Activated T-helper 17 cell treated with anti-CD3 and anti-CD28 coated beads, Interleukin-2, amount 50 U/mL, for 72 hours (primary cell): ENCODE measurements at regions not wholly inside any gene's neighbourhood (a gene's known extent, or its start where the extent isn't known, plus 50 kb on each side); places are given as distances from the start of the nearest gene placed in this dataset.

Experiments
- ATAC-seq: fragments of 150-1000 bp; cut with Tn5 transposase; replicated peaks from 2 replicates; pipeline ENCODE4 v1.10.0; 2021; ENCODE audit warnings: mild to moderate bottlenecking, moderate library complexity
- H3K27ac Mint-ChIP-seq: one replicate; pipeline ENCODE4 v1.8.0; 2022; ENCODE audit warnings: mixed read lengths
- H3K27me3 Mint-ChIP-seq: one replicate; pipeline ENCODE4 v1.8.0; 2022; ENCODE audit warnings: mixed read lengths
- H3K36me3 Mint-ChIP-seq: one replicate; pipeline ENCODE4 v1.8.0; 2022; ENCODE audit warnings: low read depth, mild to moderate bottlenecking, mixed read lengths
- H3K4me1 Mint-ChIP-seq: one replicate; pipeline ENCODE4 v1.8.0; 2022; ENCODE audit warnings: mixed read lengths
- H3K4me3 Mint-ChIP-seq: one replicate; pipeline ENCODE4 v1.8.0; 2022; ENCODE audit warnings: mild to moderate bottlenecking, mixed read lengths
- H3K9me3 Mint-ChIP-seq: one replicate; pipeline ENCODE4 v1.8.0; 2022; ENCODE audit warnings: mixed read lengths

DNA sequence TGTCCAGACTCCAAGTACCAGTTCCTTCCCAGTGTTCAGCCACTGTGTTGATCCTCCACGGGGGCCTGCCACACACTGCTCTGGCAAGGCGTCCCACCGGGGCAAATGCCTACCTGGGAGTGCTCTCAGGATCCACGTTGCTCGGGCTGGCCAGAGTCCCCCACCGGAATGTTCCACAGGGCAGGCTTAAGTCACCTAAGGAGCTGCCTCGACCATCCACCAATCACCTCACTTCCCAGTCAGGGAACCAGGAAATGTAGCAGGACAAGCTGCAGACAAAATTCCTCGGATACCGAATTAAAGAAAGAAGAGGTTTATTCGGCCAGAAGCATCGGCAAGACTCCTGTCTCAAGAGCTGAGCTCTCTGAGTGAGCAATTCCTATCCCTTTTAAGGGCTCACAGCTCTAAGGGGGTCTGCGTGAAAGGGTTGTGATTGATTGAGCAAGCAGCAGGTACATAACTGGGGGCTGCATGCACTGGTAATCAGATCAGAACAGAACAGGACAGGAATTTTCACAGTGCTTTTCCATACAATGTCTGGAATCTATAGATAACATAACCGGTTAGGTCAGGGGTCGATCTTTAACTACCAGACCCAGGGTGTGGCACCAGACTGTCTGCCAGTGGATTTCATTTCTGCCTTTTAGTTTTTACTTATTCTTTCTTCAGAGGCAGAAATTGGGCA is 56.9 kb upstream of the EDNRB start:
- Mint-ChIP-seq H3K36me3 (no peaks in the 10 kb centered on the region), H3K9me3 (no peaks in the 10 kb centered on the region), H3K4me1 (no peaks in the 10 kb centered on the region), H3K27ac (no peak overlapping the region), H3K4me3 (no peak overlapping the region), H3K27me3 (no peaks in the 10 kb centered on the region)
- no peak for ATAC-seq

DNA sequence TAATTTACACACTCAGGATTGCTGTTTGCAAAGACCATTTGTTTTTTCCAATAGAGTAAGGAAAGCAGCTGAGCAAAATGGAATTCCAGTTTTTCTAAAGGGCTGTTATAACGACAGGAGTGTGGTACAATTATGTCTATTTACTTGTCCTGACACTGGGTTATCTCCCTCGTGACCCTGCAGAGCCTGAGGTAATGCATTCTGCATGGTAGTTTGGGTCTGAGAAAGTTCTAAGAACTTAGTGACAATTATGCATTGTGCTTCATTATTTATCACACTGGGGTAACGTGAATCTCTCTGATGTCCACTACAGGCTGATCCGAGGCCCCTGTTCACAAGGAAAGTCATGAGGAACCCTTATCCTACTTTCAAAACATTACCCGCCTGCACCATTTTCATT is 50.7 kb upstream of the EDNRB start:
- Mint-ChIP-seq H3K4me3 (no peak overlapping the region), H3K4me1 (no peaks in the 10 kb centered on the region), H3K27me3 (no peaks in the 10 kb centered on the region), H3K9me3 (no peaks in the 10 kb centered on the region), H3K36me3 (no peaks in the 10 kb centered on the region), H3K27ac (no peak overlapping the region)
- no peak for ATAC-seq
